ENCODE measurements at regions not wholly inside any gene's neighbourhood (a gene's known extent, or its start where the extent isn't known, plus 50 kb on each side); places are given as distances from the start of the nearest gene placed in this dataset.

DNA sequence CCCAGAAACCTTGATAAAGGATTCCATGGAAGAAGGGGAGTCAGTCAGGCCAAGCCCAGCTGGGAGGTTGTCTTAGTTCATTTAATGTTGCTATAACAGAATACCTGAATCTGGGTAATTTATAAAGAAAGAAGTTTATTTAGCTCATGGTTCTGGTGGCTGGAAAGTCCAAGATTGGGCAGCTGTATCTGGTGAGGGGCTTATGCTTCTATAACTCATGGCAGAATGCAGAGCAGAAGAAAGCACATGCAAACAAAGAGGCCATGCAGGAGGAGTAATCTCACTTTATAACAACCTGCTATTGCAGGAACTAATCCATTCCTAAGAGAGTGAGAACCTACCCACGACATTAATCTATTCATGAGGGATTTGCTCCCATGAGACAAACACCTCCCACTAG, 54.2 kb upstream of the ANKRD1 start:
- no peaks in the 10 kb centered on the region for H3K9me3 ChIP-seq (ENCODE audit: insufficient read depth, low read depth, low read length)

DNA sequence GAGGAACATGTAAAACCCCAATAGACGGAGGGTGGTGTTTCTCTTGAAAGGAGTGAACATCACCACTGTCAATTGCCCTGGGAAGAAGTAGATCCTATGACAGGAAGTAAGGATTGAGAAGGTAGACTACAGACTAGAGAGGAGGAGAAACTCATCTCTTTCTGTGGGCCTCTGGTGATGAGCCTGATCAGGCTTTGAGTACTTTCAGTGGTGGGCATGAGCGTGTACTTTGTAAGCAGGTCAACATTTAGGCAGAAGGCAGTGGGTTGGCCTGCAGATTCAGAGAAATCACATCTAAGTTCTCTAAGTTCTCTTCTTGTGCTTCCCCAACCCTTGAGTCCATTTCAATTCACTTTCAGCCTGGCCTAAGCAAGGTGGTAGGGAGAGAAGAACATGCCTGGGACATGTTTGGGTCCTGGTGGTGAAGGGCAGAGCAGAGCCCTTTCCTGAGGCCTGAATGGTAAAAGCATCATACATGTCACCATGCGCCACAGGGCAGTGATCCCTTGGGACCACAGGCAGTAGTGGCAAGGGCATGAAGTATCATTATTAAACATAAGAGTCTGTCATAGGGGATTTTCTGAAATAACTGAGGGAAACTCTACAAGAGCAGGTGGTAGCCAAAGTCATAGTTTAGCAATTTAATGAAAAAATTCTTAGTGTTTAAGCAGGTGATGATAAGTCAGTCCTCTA, 56.4 kb upstream of the ANKRD1 start:
- Histone ChIP-seq H3K4me3 (ENCODE audit: low read length, poor library complexity, severe bottlenecking) (no peak overlapping the region), H2AFZ (ENCODE audit: low read length) (no peak overlapping the region), H3K79me2 (ENCODE audit: insufficient read depth, low read length) (no peaks in the 10 kb centered on the region)

More for the DNA sequence above, 54.2 kb upstream of the ANKRD1 start:
- Histone ChIP-seq H3K79me2 (ENCODE audit: insufficient read depth, low read length) (no peaks in the 10 kb centered on the region), H3K36me3 (ENCODE audit: insufficient read depth, low read length) (no peaks in the 10 kb centered on the region), H3K27me3 (ENCODE audit: insufficient read depth, low read length, poor library complexity, severe bottlenecking) (no peaks in the 10 kb centered on the region), H3K4me3 (ENCODE audit: low read length, poor library complexity, severe bottlenecking) (no peak overlapping the region), H3K4me1 (ENCODE audit: insufficient read depth, low read length, poor library complexity, severe bottlenecking) (no peaks in the 10 kb centered on the region), H2AFZ (ENCODE audit: low read length) (no peak overlapping the region), H4K20me1 (ENCODE audit: insufficient read depth, low read length, poor library complexity, severe bottlenecking) (no peaks in the 10 kb centered on the region), H3K9ac (ENCODE audit: low read depth, low read length, poor library complexity, severe bottlenecking) (no peak overlapping the region), H3F3A (ENCODE audit: low read depth) (no peaks in the 10 kb centered on the region), H3K9me2 (replicated peaks; ENCODE audit: low read depth, low read length) (no peaks in the 10 kb centered on the region), H3K4me2 (ENCODE audit: low read depth, low read length, poor library complexity, severe bottlenecking) (no peak overlapping the region)
- TF ChIP-seq, protein P1, sequence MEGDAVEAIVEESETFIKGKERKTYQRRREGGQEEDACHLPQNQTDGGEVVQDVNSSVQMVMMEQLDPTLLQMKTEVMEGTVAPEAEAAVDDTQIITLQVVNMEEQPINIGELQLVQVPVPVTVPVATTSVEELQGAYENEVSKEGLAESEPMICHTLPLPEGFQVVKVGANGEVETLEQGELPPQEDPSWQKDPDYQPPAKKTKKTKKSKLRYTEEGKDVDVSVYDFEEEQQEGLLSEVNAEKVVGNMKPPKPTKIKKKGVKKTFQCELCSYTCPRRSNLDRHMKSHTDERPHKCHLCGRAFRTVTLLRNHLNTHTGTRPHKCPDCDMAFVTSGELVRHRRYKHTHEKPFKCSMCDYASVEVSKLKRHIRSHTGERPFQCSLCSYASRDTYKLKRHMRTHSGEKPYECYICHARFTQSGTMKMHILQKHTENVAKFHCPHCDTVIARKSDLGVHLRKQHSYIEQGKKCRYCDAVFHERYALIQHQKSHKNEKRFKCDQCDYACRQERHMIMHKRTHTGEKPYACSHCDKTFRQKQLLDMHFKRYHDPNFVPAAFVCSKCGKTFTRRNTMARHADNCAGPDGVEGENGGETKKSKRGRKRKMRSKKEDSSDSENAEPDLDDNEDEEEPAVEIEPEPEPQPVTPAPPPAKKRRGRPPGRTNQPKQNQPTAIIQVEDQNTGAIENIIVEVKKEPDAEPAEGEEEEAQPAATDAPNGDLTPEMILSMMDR (conservative IDR thresholded peaks at IDR 0.05; ENCODE audit: low read length) = no peak
- TF ChIP-seq EZH2phosphoT487 (IDR thresholded peaks at IDR 0.05; ENCODE audit: borderline replicate concordance) = no peak

GRCh38 chr10:90977855-90978486, 57.1 kb upstream of the ANKRD1 start:
- H3F3A ChIP-seq (ENCODE audit: low read depth) = no peaks in the 10 kb centered on the region
- H3K9ac ChIP-seq (ENCODE audit: low read depth, low read length, poor library complexity, severe bottlenecking) = no peak overlapping the region
- no peak overlapping the region for H3K4me3 ChIP-seq (ENCODE audit: low read length, poor library complexity, severe bottlenecking)
- H3K79me2 ChIP-seq (ENCODE audit: insufficient read depth, low read length) = no peaks in the 10 kb centered on the region
- H3K4me2 ChIP-seq (ENCODE audit: low read depth, low read length, poor library complexity, severe bottlenecking) = no peak overlapping the region
- no peak overlapping the region for H2AFZ ChIP-seq (ENCODE audit: low read length)
- H3K4me1 ChIP-seq (ENCODE audit: insufficient read depth, low read length, poor library complexity, severe bottlenecking) = no peaks in the 10 kb centered on the region
- H3K36me3 ChIP-seq (ENCODE audit: insufficient read depth, low read length) = no peaks in the 10 kb centered on the region
- TF ChIP-seq, protein P1 (conservative IDR thresholded peaks at IDR 0.05; ENCODE audit: low read length) = no peak
- TF ChIP-seq EZH2phosphoT487 (IDR thresholded peaks at IDR 0.05; ENCODE audit: borderline replicate concordance) = no peak
- H3K27me3 ChIP-seq (ENCODE audit: insufficient read depth, low read length, poor library complexity, severe bottlenecking) = no peaks in the 10 kb centered on the region
- no peaks in the 10 kb centered on the region for H3K9me3 ChIP-seq (ENCODE audit: insufficient read depth, low read depth, low read length)
- H4K20me1 ChIP-seq (ENCODE audit: insufficient read depth, low read length, poor library complexity, severe bottlenecking) = no peaks in the 10 kb centered on the region
- no peaks in the 10 kb centered on the region for H3K9me2 ChIP-seq (replicated peaks; ENCODE audit: low read depth, low read length)

More for the DNA sequence above, 56.4 kb upstream of the ANKRD1 start:
- Histone ChIP-seq H3K9me3 (ENCODE audit: insufficient read depth, low read depth, low read length) (no peaks in the 10 kb centered on the region), H3K4me1 (ENCODE audit: insufficient read depth, low read length, poor library complexity, severe bottlenecking) (no peaks in the 10 kb centered on the region), H3K4me2 (ENCODE audit: low read depth, low read length, poor library complexity, severe bottlenecking) (no peak overlapping the region), H3K27me3 (ENCODE audit: insufficient read depth, low read length, poor library complexity, severe bottlenecking) (no peaks in the 10 kb centered on the region), H3K9ac (ENCODE audit: low read depth, low read length, poor library complexity, severe bottlenecking) (no peak overlapping the region), H3K9me2 (replicated peaks; ENCODE audit: low read depth, low read length) (no peaks in the 10 kb centered on the region), H3K36me3 (ENCODE audit: insufficient read depth, low read length) (no peaks in the 10 kb centered on the region), H3F3A (ENCODE audit: low read depth) (no peaks in the 10 kb centered on the region), H4K20me1 (ENCODE audit: insufficient read depth, low read length, poor library complexity, severe bottlenecking) (no peaks in the 10 kb centered on the region)
- TF ChIP-seq, protein P1 (conservative IDR thresholded peaks at IDR 0.05; ENCODE audit: low read length) = no peak
- TF ChIP-seq EZH2phosphoT487 (IDR thresholded peaks at IDR 0.05; ENCODE audit: borderline replicate concordance) = no peak

Measured in Loucy (cell line).